ENCODE measurements at regions not wholly inside any gene's neighbourhood (a gene's known extent, or its start where the extent isn't known, plus 50 kb on each side); places are given as distances from the start of the nearest gene placed in this dataset.

- no peak for ATAC-seq
- TF ChIP-seq, protein P1, sequence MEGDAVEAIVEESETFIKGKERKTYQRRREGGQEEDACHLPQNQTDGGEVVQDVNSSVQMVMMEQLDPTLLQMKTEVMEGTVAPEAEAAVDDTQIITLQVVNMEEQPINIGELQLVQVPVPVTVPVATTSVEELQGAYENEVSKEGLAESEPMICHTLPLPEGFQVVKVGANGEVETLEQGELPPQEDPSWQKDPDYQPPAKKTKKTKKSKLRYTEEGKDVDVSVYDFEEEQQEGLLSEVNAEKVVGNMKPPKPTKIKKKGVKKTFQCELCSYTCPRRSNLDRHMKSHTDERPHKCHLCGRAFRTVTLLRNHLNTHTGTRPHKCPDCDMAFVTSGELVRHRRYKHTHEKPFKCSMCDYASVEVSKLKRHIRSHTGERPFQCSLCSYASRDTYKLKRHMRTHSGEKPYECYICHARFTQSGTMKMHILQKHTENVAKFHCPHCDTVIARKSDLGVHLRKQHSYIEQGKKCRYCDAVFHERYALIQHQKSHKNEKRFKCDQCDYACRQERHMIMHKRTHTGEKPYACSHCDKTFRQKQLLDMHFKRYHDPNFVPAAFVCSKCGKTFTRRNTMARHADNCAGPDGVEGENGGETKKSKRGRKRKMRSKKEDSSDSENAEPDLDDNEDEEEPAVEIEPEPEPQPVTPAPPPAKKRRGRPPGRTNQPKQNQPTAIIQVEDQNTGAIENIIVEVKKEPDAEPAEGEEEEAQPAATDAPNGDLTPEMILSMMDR (IDR thresholded peaks at IDR 0.05), result no peak
- Mint-ChIP-seq H3K27me3 (no peaks in the 10 kb centered on the region), H3K4me3 (no peak overlapping the region), H3K27ac (no peak overlapping the region), H3K4me1 (ENCODE audit: low read depth) (peaks cover 47% of the 10 kb centered on the region), H3K9me3 (no peaks in the 10 kb centered on the region), H3K36me3 (ENCODE audit: low read depth) (no peaks in the 10 kb centered on the region)
- DNase-seq, result no peak
- ChIA-PET POLR2A (interaction anchor here (0.6 to 9.6 kb wide), 3 partner anchors 9 to 205 kb away, joined by 3 to 116 read pairs (median 14); partner anchors contain the start of gene IRF4), CTCF (interaction anchor here (1.0 to 4.3 kb wide), 4 partner anchors 18 to 203 kb away, joined by 3 to 30 read pairs (median 14); no protein-coding TSS in a partner anchor)
- intact Hi-C loops (cut with micrococcal nuclease), result loop anchor here (5.0 kb wide), 2 partner anchors 110 to 205 kb away; partner anchors contain the start of gene IRF4
These were observed 105.0 kb upstream of the DUSP22 start for GRCh38 chr6:187210-187861.

DNA sequence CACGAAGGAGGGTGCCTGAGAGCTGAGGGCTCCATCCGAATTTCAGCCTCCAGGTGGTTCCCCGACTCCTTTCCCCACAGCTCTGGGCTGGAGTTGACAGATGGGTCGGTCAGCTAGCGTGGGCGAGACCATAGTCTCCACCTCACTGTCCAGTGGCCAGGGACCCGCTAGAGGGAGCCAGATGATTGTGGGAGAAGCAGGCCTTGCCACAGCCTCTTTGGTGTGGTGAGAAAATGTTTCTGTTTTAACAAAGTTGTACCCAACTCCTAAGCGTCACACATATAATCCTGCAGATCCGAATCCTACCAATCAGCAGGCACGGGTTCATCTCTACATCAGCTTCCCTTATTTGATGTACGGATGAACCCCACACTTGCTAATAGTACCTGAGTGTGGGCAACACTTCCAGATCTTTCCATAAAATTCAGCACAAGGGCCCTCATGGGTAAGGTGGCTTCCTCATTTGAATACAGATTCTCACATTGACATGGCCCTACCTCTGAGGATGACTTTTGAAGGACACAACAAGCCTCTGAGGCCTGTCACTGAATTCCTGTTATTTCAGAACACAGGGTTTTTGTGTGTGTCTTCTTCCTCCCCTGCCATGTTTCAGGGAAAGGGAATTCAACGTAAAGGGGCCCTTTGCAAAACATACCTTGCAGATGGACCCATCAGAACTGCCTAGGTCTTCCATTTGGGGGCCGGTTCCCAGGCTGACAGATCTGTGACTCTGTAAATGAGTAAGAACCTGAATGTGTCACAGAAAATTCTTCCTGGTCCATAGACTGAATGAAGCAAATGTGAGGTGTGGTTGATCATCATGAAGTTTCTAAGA lies 103.2 kb upstream of the DUSP22 start:
- Mint-ChIP-seq H3K9me3 (peaks cover 3% of the 10 kb centered on the region), H3K36me3 (ENCODE audit: low read depth) (no peaks in the 10 kb centered on the region), H3K4me3 (peak overlapping the region; percentile 9), H3K27me3 (no peaks in the 10 kb centered on the region), H3K4me1 (ENCODE audit: low read depth) (peaks cover 51% of the 10 kb centered on the region), H3K27ac (peak overlapping the region; percentile 92)
- intact Hi-C loops (cut with micrococcal nuclease), result loop anchor here (2.0 to 5.0 kb wide), 4 partner anchors 36 to 203 kb away; partner anchors contain the start of gene IRF4
- DNase-seq (peak; percentile 93), ATAC-seq (peak; percentile 73)
- POLR2A ChIA-PET, result interaction anchor here (0.6 to 9.6 kb wide), 17 partner anchors 9 to 310 kb away, joined by 3 to 116 read pairs (median 4); partner anchors contain the start of gene IRF4
- TF ChIP-seq, protein P1 (IDR thresholded peaks at IDR 0.05), result peak; percentile 93
- CTCF ChIA-PET, result interaction anchor here (0.7 to 4.3 kb wide), 34 partner anchors 9 to 401 kb away, joined by 3 to 30 read pairs (median 4); partner anchors contain the start of genes DUSP22 and IRF4

DNA sequence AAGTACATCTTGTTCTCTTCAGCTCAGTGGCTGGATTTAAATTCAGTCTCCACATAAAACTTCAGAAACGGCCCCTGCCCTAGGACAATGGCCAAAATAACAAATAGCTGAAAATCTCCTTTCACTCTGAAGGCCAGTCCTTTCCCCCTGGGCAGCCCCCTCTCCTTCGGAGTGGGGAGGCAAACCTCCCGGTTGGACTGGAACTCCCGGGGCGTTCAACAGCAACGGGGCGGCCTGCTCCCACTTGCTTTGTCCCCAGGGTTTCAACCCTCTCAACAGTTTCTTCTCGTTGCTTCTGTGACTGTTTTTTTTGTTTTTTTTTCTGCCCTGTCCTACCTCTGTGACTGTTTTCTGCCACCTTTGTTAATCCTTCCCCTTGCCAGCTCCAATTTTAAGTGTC lies 102.6 kb upstream of the DUSP22 start:
- CTCF ChIA-PET, result interaction anchor here (0.9 to 4.3 kb wide), 20 partner anchors 9 to 400 kb away, joined by 3 to 30 read pairs (median 6); partner anchors contain the start of genes DUSP22 and IRF4
- Mint-ChIP-seq H3K27me3 (no peaks in the 10 kb centered on the region), H3K4me3 (peak overlapping the region; percentile 34), H3K27ac (peak overlapping the region; percentile 92), H3K4me1 (ENCODE audit: low read depth) (peaks cover 53% of the 10 kb centered on the region), H3K36me3 (ENCODE audit: low read depth) (no peaks in the 10 kb centered on the region), H3K9me3 (peaks cover 3% of the 10 kb centered on the region)
- ATAC-seq (no peak), DNase-seq (no peak)
- POLR2A ChIA-PET, result interaction anchor here (0.6 to 9.6 kb wide), 13 partner anchors 26 to 309 kb away, joined by 3 to 116 read pairs (median 5); partner anchors contain the start of gene IRF4
- intact Hi-C loops (cut with micrococcal nuclease), result loop anchor here (2.0 to 5.0 kb wide), 4 partner anchors 35 to 203 kb away; partner anchors contain the start of gene IRF4
- TF ChIP-seq, protein P1 (IDR thresholded peaks at IDR 0.05), result no peak

DNA sequence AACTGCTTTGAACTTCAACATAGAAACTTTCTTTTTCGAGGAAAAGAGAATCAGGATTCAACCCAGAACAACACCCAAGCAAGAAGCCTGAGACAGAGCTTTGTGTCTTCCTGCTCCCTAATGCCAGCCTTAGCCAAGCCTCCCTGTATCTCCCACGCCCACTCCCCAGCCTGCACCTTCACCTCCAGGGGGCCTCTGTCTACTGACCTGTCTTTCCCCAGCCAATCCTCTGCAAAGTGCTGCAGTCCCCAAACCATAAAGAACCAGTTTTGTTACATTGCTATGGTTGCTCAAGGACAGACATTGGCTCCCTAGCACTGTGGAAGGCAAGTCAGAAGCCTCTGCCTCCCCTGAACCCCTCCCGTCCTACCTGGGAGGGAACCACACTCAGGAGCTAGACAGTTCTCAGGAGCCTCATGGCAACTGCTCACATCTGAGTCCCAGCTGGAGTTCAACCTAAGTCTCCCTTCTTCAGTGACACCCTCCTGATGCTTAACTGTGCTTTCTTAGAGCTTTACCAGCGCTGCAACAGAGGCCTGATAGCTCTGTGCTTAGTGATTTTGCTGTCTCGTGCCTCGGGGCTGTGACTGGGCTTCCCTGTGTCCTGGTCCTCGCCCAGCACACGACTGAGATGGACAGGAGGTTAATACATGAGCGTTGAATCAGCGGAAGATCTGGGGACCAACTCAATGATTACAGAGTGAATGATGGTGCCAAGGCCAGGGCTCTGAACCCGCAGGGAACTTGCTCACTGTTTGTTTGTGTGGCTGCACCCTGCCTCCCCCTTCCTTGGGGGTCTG lies 101.5 kb upstream of the DUSP22 start:
- Mint-ChIP-seq H3K27me3 (no peaks in the 10 kb centered on the region), H3K4me3 (no peak overlapping the region), H3K9me3 (peaks cover 7% of the 10 kb centered on the region), H3K4me1 (ENCODE audit: low read depth) (peaks cover 64% of the 10 kb centered on the region), H3K27ac (peak overlapping the region; percentile 92), H3K36me3 (ENCODE audit: low read depth) (no peaks in the 10 kb centered on the region)
- peak; percentile 32 for DNase-seq
- CTCF ChIA-PET, result interaction anchor here (0.7 to 4.3 kb wide), 14 partner anchors 26 to 323 kb away, joined by 3 to 30 read pairs (median 5); partner anchors contain the start of gene IRF4
- intact Hi-C loops (cut with micrococcal nuclease), result no loop called here
- TF ChIP-seq, protein P1 (IDR thresholded peaks at IDR 0.05), result peak; percentile 33
- no peak for ATAC-seq
- POLR2A ChIA-PET, result interaction anchor here (0.7 to 9.6 kb wide), 10 partner anchors 13 to 308 kb away, joined by 3 to 116 read pairs (median 4); partner anchors contain the start of gene IRF4
